HL-60 (cell line): ENCODE measurements at regions not wholly inside any gene's neighbourhood (a gene's known extent, or its start where the extent isn't known, plus 50 kb on each side); places are given as distances from the start of the nearest gene placed in this dataset.

Experiments
- DNase-seq, 2 experiments: peaks; one replicate each; pipeline ENCODE4 v3.0.0-alpha.2; 2010 to 2020; ENCODE audit warnings: low read depth in 1 of 2, low spot score in 1 of 2
- H3K27ac ChIP-seq: fragments of 250-450 bp; sonication (Bioruptor Pico); replicated peaks from 2 replicates; pipeline ENCODE4 v1.5.1; 2020; ENCODE audit warnings: mild to moderate bottlenecking, moderate library complexity
- H3K27me3 ChIP-seq: fragments of 250-450 bp; sonication (Bioruptor Pico); 2 replicates; pipeline ENCODE4 v1.5.1; 2021; ENCODE audit warnings: mild to moderate bottlenecking, moderate library complexity; ENCODE audit not compliant: insufficient read depth, poor library complexity, severe bottlenecking
- H3K4me3 ChIP-seq: replicated peaks from 2 replicates; pipeline ENCODE4 v1.5.1; 2011; ENCODE audit warnings: mild to moderate bottlenecking, control low read depth, low read length; ENCODE audit not compliant: insufficient read depth
- CTCF ChIP-seq: IDR thresholded peaks from one replicate; pipeline ENCODE4 v1.5.1; 2011; ENCODE audit warnings: low read length, control low read depth, inconsistent platforms; ENCODE audit not compliant: insufficient read depth
- GABPA ChIP-seq: IDR thresholded peaks from 2 replicates; pipeline ENCODE4 v1.6.1; 2012; ENCODE audit warnings: low read depth
- POLR2AphosphoS5 ChIP-seq: IDR thresholded peaks from 2 replicates; pipeline ENCODE4 v1.6.1; 2012; ENCODE audit warnings: low read depth
- REST ChIP-seq: IDR thresholded peaks from 2 replicates; pipeline ENCODE4 v1.6.1; 2012; ENCODE audit warnings: low read depth; ENCODE audit not compliant: insufficient replicate concordance
- SPI1 ChIP-seq: IDR thresholded peaks from 2 replicates; pipeline ENCODE4 v1.6.1; 2012; ENCODE audit warnings: low read depth, mild to moderate bottlenecking, borderline replicate concordance

DNA sequence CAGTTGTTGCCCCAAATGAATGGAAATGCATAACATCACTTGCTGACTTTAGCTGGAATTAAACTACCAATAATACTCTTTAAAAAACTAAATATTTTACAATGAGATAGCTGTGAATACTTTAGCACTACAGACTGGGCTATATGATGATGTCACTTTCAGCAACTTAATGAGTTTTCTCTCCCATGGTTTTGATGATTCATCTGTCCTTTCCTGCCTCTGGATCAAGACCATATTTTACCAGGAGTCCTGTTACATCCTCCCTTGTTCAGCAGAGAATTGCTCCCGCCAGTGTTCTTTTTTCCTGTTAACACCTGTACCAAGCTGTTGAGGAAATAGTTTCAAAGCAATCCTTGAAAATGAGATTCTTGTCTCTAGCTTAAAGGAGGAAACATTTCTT is 543.0 kb downstream of the SPRY1 start:
- DNase-seq, result no peak
- H3K27ac ChIP-seq, result no peak overlapping the region
- no peak overlapping the region for H3K4me3 ChIP-seq
- no peak for TF ChIP-seq POLR2AphosphoS5
- no peak for TF ChIP-seq REST
- TF ChIP-seq CTCF, result no peak
- TF ChIP-seq SPI1, result no peak
- no peak for TF ChIP-seq GABPA
- no peaks in the 10 kb centered on the region for H3K27me3 ChIP-seq

DNA sequence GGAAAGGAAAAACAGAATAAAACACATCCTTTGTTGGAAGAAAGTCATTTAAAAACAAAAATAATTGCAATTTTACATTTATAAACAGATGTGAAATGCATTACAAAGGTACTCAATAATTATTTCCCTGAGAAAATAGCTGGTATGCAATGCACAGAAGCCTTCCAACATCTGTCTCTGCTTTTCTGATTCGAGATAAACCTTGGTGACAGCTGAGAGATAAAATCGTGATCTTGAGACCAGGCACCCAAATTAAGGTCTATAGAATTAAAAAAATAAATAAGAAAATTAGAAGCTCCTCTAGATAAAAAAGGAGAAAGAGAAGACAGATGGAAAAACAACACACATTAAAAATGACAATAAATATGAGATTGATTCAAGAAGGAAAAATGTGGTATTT is 544.0 kb downstream of the SPRY1 start:
- TF ChIP-seq CTCF (no peak), GABPA (no peak), POLR2AphosphoS5 (no peak), SPI1 (no peak), REST (no peak)
- no peak overlapping the region for H3K4me3 ChIP-seq
- H3K27me3 ChIP-seq, result no peaks in the 10 kb centered on the region
- DNase-seq, result no peak
- no peak overlapping the region for H3K27ac ChIP-seq

DNA sequence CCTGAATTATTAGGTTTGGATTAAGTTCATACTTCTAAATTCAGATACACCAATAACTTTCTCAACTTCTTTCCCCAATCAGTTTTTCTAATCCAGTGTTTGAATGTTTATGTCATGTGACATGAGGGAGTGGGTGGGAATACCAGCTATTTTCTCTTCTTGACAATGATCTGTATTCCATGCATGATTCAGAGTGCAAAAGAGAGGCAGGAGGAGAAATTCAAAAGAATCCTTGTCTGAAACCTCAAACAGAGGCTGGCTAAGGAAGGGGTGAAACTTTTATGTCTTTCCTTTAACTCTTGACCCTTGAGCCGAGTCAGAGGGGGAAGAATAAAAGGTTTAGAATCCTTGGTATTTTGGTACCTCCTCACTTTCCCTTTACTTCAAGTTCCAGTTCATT is 544.7 kb downstream of the SPRY1 start:
- DNase-seq, result no peak
- Histone ChIP-seq H3K4me3 (no peak overlapping the region), H3K27ac (no peak overlapping the region), H3K27me3 (no peaks in the 10 kb centered on the region)
- no peak for TF ChIP-seq REST
- TF ChIP-seq GABPA, result no peak
- no peak for TF ChIP-seq SPI1
- TF ChIP-seq POLR2AphosphoS5, result no peak
- TF ChIP-seq CTCF, result no peak
